Activated naive CD4-positive, alpha-beta T cell treated with Interleukin-2 at 50 U/mL for 16 hours (primary cell): ENCODE measurements at regions not wholly inside any gene's neighbourhood (a gene's known extent, or its start where the extent isn't known, plus 50 kb on each side); places are given as distances from the start of the nearest gene placed in this dataset.
A peak's percentile ranks its signal among the peaks of the same experiment; 100 is the strongest.

Source experiments
- DNase-seq: peaks from one replicate; pipeline ENCODE4 v3.0.0-alpha.2; 2020

DNA sequence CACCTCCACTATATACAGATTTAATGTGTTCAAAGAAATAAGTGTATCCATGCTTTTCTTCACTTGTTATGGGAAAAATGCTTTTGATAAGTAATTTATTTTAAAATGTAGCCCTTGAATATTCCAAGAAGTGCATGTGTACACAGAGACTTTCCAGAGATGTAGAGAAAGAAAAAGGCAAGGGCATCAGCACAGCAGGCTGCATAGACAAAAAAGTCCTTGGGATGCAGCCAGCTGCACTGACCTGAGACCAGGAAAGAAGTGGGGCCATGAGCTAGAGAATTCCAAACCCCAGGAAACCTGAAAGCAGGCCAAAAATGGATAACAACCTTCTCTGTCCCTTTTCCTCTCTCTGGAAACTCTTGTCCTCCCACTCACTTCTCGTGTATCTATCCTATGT lies 51.6 kb upstream of the PRDM8 start:
- no peak for DNase-seq

GRCh38 chr4:80144676-80145470 lies 52.4 kb upstream of the PRDM8 start:
- DNase-seq = no peak

DNA sequence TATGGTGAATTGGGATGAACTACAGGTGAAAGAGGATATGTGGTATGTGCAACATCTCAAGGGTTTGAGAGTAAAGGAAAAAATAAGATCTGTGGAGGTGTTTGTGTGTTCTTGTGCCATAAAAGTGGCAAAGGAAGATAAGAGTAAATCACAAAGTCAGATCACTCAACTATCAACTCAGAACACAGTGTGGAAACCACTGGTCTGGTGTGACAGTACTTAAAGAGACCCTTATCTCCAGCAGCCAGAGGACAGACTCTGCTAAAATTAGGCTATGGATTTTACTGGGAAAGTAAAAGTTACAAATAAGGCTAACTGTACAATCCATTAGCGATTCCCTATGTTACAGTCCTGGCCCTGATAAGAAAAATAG lies 54.0 kb upstream of the PRDM8 start:
- no peak for DNase-seq

GRCh38 chr4:80142394-80143306 lies 54.7 kb upstream of the PRDM8 start:
- no peak for DNase-seq

- DNase-seq = no peak
Measured at GRCh38 chr4:80141543-80141942, 55.8 kb upstream of the PRDM8 start.

GRCh38 chr4:80140194-80140593 lies 57.1 kb upstream of the PRDM8 start:
- no peak for DNase-seq

DNA sequence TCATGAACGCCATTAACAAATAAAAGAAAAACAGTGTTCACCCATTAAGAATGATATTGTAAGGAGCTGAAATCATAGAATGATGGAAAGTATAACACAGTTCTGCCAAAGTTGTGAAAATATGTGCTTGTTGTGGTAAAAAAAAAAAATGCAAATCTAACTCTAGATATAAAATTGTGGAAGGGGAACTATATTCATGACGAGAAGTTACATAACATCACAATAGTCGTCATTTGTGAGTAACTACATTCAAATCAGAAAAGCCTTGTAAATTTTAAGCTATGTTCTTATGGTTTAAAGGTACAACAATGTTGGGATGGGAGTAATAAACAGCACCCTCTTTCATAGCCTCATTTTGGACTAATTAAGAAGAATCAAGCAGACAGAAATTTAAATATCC lies 57.6 kb upstream of the PRDM8 start:
- DNase-seq = no peak

DNA sequence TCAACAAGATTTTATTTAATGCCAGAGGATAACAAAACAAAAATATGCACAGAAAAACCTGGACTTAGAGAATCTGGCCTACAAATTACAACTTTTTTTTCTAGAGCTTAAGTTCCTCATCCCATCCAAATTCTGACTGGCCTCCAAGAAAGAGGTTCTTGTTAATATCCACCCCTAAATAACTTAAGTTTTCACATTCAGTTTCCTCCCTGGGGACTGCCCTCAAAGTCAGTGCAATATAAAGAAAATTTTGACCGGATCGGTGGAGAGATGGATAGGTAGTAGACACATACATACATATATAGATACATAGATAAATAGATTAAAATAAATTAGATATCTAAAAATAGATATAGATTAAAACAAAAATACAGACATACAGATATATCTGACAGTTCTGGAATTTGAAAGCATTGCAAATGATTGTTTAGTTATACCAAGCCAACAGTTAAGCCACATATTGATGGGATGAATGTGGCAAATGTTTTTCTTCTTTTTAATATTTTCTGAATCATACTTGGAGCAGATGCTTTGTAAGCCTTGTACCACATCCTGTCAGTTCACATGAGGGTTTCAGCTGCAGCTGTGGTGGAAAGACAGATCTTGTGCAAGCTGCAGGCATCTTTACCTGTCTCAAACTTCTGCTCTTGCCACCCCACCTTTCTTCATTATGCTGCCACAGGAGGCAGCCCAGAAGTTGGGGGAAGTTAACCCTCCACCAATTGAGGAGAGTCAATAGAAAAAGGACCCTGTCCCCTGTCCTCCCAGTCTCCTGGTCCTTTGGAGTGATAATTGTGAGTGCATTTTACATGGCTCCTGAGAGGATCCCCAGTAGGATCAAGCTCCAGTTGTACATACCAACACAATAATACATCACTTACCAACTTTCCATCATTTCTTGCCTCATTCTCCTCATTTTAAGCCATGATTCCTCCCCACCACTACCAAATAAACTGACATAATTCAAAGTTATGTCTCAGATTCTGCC lies 58.5 kb upstream of the PRDM8 start:
- DNase-seq = peak; percentile 57

DNA sequence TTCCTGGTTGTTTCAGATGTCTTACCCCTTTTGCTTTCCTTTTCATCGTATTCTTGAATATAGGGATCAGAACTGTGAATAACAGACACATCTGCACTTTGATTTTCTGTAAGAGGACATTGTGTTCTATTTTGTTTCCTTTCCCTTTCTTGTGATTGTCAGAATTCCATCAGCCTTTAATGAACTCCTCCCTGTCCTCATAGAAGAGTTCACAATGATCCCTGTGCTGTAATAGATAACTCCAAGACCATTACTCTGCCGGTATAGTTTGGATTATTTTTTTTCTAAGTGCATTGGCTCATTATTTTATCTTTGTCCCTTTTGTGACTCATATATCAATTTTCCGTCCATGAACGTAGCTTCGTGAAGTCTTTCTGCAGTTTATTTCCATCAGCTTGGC lies 59.7 kb upstream of the PRDM8 start:
- DNase-seq = no peak

GRCh38 chr4:80136270-80136669 lies 61.0 kb upstream of the PRDM8 start:
- DNase-seq = no peak

- DNase-seq = no peak
Measured at GRCh38 chr4:80135702-80136058, 61.6 kb upstream of the PRDM8 start.

- DNase-seq = no peak
Measured at GRCh38 chr4:80134936-80135701, 62.1 kb upstream of the ANTXR2 start.

GRCh38 chr4:80133240-80133783 lies 60.3 kb upstream of the ANTXR2 start:
- DNase-seq = no peak

- DNase-seq = no peak
Measured at GRCh38 chr4:80129785-80130184, 56.8 kb upstream of the ANTXR2 start.

GRCh38 chr4:80128941-80129340 lies 55.9 kb upstream of the ANTXR2 start:
- DNase-seq = no peak

- no peak for DNase-seq
Measured at GRCh38 chr4:80127870-80128419, 54.9 kb upstream of the ANTXR2 start.

GRCh38 chr4:80126435-80126834 lies 53.4 kb upstream of the ANTXR2 start:
- no peak for DNase-seq

- DNase-seq = peak; percentile 14
Measured at GRCh38 chr4:80125252-80126177, 52.5 kb upstream of the ANTXR2 start.

DNA sequence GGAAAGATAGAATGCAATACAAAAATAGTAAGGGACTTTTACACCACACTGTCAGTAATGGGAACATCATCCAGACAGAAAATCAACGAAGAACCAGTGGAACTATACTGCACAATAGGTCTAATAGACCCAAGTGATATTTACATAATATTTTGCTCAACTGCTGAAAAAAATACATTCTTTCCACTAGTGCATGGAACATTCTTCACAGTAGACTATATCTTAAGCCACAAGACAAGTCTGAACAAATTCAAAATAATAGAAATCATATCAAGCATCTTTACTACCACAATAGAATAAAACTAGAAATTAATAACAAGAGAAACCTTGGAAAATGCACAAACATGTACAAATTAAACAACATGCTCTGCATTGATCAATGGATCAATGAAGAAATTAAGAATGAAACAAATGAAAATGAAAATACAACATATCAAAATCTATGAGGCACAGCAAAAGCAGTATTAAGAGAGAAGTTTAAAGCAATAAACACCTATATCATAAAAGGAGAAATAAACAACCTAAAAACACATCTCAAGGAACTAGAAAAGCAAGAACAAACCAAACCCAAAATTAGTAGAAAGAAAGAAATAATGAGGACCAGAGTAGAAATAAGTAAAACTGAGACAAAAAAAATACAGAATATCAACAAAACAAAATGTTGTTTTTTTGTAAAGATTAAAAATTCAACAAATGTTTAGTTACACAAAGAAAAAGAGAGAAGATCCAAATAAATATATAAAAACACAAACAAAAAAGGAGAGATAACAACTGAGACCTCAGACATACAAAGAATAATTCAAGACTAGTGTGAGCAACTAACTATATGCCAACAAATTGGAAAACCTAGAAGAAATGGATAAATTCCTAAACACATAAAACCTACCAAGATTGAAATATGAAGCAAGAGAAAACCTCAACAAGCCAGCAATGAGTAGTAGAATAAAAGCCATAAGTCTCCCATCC lies 51.5 kb upstream of the ANTXR2 start:
- DNase-seq = no peak
